HepG2 (cell line): ENCODE measurements at regions not wholly inside any gene's neighbourhood (a gene's known extent, or its start where the extent isn't known, plus 50 kb on each side); places are given as distances from the start of the nearest gene placed in this dataset.

Experiments
- ATAC-seq: fragments of 200-7000 bp; cut with Tn5 transposase; 3 replicates; pipeline ENCODE4 v1.9.1; 2020; ENCODE audit warnings: mild to moderate bottlenecking, moderate library complexity
- BruUV-seq: library from RNA; stranded (reverse); fragments of 400-500 nt; replicated peaks from 2 replicates; lab custom pipeline; 2021; lab: Mats Ljungman, UMichigan
- CTCF ChIA-PET: fragments of 300-600 bp; formaldehyde crosslinking; extraction: SDS; loops from one replicate; lab custom pipeline; 2021; ENCODE audit warnings: low total read pairs, inconsistent platforms, low intra/inter-chr PET ratio; lab: Yijun Ruan, JAX
- POLR2A ChIA-PET: fragments of 350-600 bp; sonication (Branson Sonifier 250); formaldehyde crosslinking; loops from one replicate; lab custom pipeline; 2020; ENCODE audit warnings: antibody characterized with exemption, inconsistent platforms; lab: Yijun Ruan, JAX
- DNase-seq: peaks from one replicate; pipeline ENCODE4 v3.0.0-alpha.2; 2015; ENCODE audit warnings: low spot score
- FAIRE-seq: peaks from 3 replicates; lab custom pipeline; 2011; peaks lifted over from hg19 to GRCh38; lab: Jason Lieb, UNC
- H2AFZ ChIP-seq: one replicate; pipeline ENCODE4 v1.6.1; 2011; ENCODE audit warnings: low read length, inconsistent platforms
- H3K27ac ChIP-seq: fragments of 300-600 bp; 3 replicates; pipeline ENCODE4 v1.8.0; 2011; ENCODE audit warnings: mixed run types, mild to moderate bottlenecking, mixed read lengths, low read length, inconsistent platforms; ENCODE audit not compliant: insufficient read depth; ENCODE audit errors: extremely low read length
- H3K27me3 ChIP-seq, 2 experiments: fragments of 200-600 bp in 1 of 2; 2 replicates in 1 of 2; 3 replicates in 1 of 2; pipeline versions ENCODE4 v1.6.0 to v1.8.0; 2011; ENCODE audit warnings: low read length in 2 of 2, mild to moderate bottlenecking in 2 of 2, moderate library complexity in 2 of 2, inconsistent platforms in 1 of 2; ENCODE audit not compliant: insufficient read depth in 2 of 2, control insufficient read depth in 1 of 2
- H3K36me3 ChIP-seq, 2 experiments: fragments of 200-600 bp in 1 of 2; replicated peaks in 1 of 2; 2 replicates in 1 of 2; 3 replicates in 1 of 2; pipeline versions ENCODE4 v1.5.1 to v1.8.0; 2011; ENCODE audit warnings: low read length in 2 of 2, inconsistent platforms in 1 of 2; ENCODE audit not compliant: insufficient read depth in 2 of 2, control insufficient read depth in 1 of 2
- H3K4me1 ChIP-seq: 2 replicates; pipeline ENCODE4 v1.5.1; 2012; ENCODE audit warnings: low read length, inconsistent platforms; ENCODE audit not compliant: insufficient read depth
- H3K4me2 ChIP-seq: 2 replicates; pipeline ENCODE4 v1.6.0; 2011; ENCODE audit warnings: low read depth, low read length, inconsistent platforms
- H3K4me3 ChIP-seq, 3 experiments: fragments of 200-600 bp in 1 of 3; sonication (generic), shearing (Covaris generic) in 1 of 3; replicated peaks in 1 of 3; 2 replicates each; pipeline ENCODE4 v1.5.1; 2011 to 2016; ENCODE audit warnings: low read length in 3 of 3, inconsistent platforms in 2 of 3, low read depth in 2 of 3, mild to moderate bottlenecking in 2 of 3, control low read depth in 1 of 3, mixed read lengths in 1 of 3; ENCODE audit not compliant: insufficient read depth in 1 of 3
- H3K79me2 ChIP-seq: one replicate; pipeline ENCODE4 v1.6.1; 2011; ENCODE audit warnings: low read length, inconsistent platforms; ENCODE audit not compliant: insufficient read depth
- H3K9ac ChIP-seq: 2 replicates; pipeline ENCODE4 v1.6.0; 2011; ENCODE audit warnings: mild to moderate bottlenecking, low read depth, low read length, inconsistent platforms; ENCODE audit not compliant: insufficient read depth
- H3K9me3 ChIP-seq: 2 replicates; pipeline ENCODE4 v1.5.1; 2012; ENCODE audit warnings: mild to moderate bottlenecking, low read length
- H4K20me1 ChIP-seq: 2 replicates; pipeline ENCODE4 v1.6.0; 2011; ENCODE audit warnings: inconsistent platforms, mild to moderate bottlenecking, low read length, moderate library complexity; ENCODE audit not compliant: insufficient read depth
- ATF7 ChIP-seq, 2 experiments: fragments of 450-650 bp in 1 of 2; sonication (generic) in 1 of 2; formaldehyde crosslinking in 1 of 2; IDR thresholded peaks; 2 replicates each; pipeline versions ENCODE4 v1.4.0 to v1.6.1; 2016 to 2020; ENCODE audit warnings: antibody characterized with exemption in 1 of 2, mild to moderate bottlenecking in 1 of 2, missing genetic modification reagents in 1 of 2
- DNMT1 ChIP-seq: sonication (generic); formaldehyde crosslinking; IDR thresholded peaks from 2 replicates; pipeline ENCODE4 v1.5.1; 2020; ENCODE audit warnings: mild to moderate bottlenecking, missing genetic modification reagents
- NFKB2 ChIP-seq: sonication (generic); formaldehyde crosslinking; IDR thresholded peaks from 2 replicates; pipeline ENCODE4 v1.4.0; 2020; ENCODE audit warnings: missing genetic modification reagents, borderline replicate concordance
- POLR2A ChIP-seq, 2 experiments: IDR thresholded peaks; 2 replicates each; pipeline ENCODE4 v1.6.1; 2011; ENCODE audit warnings: low read depth in 2 of 2, low read length in 2 of 2, mild to moderate bottlenecking in 1 of 2, moderate library complexity in 1 of 2; ENCODE audit not compliant: insufficient read depth in 1 of 2
- SIX4 ChIP-seq: sonication (generic); formaldehyde crosslinking; IDR thresholded peaks from 2 replicates; pipeline ENCODE4 v1.4.0; 2020; ENCODE audit warnings: missing genetic modification reagents
- ZNF101 ChIP-seq: sonication (generic); formaldehyde crosslinking; IDR thresholded peaks from 2 replicates; pipeline ENCODE4 v1.4.0; 2020; ENCODE audit warnings: mild to moderate bottlenecking, low read depth, missing genetic modification reagents, borderline replicate concordance
- ZNF20 ChIP-seq: sonication (generic); formaldehyde crosslinking; IDR thresholded peaks from 2 replicates; pipeline ENCODE4 v1.4.0; 2020; ENCODE audit warnings: mild to moderate bottlenecking, moderate library complexity, missing genetic modification reagents
- ZNF780A ChIP-seq: sonication (generic); formaldehyde crosslinking; IDR thresholded peaks from 2 replicates; pipeline ENCODE4 v1.8.0; 2022; ENCODE audit warnings: mild to moderate bottlenecking, missing genetic modification reagents, moderate library complexity
- WGBS: methylation state at CpG from one replicate; pipeline ENCODE4 v1.1.6; 2017; ENCODE audit warnings: low lambda C conversion rate; 5-methylcytosine and 5-hydroxymethylcytosine counted together
- in situ Hi-C: cut with HindIII; loops from 2 replicates; pipeline ENCODE4 v1.10.0; 2017; ENCODE audit warnings: low pct_unique_long_range_greater_than_20kb; ENCODE audit not compliant: extremely low pct_ligation_motif_present
- intact Hi-C: fragments of 100-400 bp; cut with micrococcal nuclease; formaldehyde crosslinking; loops from one replicate; pipeline ENCODE4 v1.10.0; 2022; ENCODE audit not compliant: unreplicated experiment
- TF ChIP-seq, protein P1 (sequence below): sonication (generic); formaldehyde crosslinking; IDR thresholded peaks from 2 replicates; pipeline ENCODE4 v1.5.0; 2020; ENCODE audit warnings: missing genetic modification reagents
- TF ChIP-seq, protein P2 (sequence below): sonication (generic); formaldehyde crosslinking; IDR thresholded peaks from 2 replicates; pipeline ENCODE4 v1.4.0; 2020; ENCODE audit warnings: missing genetic modification reagents

DNA sequence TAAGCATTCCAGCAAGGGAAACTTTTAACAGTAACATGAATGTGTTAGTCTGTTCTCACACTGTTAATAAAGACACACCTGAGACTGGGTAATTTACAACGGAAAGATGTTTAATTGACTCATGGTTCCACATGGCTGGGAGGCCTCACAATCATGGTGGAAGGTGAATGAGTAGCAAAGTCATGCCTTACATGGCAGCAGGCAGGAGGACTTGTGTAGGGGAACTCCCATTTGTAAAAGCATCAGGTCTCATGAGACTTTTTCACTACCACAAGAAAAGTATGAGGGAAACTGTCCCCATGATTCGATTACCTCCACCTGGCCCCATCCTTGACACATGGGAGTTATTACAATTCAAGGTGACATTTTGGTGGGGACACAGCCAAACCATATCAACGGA is 168.3 kb downstream of the PAH start (continued):
- TF ChIP-seq, protein P1, sequence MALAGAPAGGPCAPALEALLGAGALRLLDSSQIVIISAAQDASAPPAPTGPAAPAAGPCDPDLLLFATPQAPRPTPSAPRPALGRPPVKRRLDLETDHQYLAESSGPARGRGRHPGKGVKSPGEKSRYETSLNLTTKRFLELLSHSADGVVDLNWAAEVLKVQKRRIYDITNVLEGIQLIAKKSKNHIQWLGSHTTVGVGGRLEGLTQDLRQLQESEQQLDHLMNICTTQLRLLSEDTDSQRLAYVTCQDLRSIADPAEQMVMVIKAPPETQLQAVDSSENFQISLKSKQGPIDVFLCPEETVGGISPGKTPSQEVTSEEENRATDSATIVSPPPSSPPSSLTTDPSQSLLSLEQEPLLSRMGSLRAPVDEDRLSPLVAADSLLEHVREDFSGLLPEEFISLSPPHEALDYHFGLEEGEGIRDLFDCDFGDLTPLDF = no peak
- TF ChIP-seq NFKB2 (CRISPR knock-in tag) = no peak
- TF ChIP-seq POLR2A (IDR thresholded peaks at IDR 0.05; ENCODE audit: insufficient read depth in 1 of 2, low read depth in 2 of 2, low read length in 2 of 2) = no peak
- TF ChIP-seq ZNF20 (CRISPR knock-in tag) = no peak
- no peak for TF ChIP-seq ATF7 (IDR thresholded peaks at IDR 0.05)
- no peak for TF ChIP-seq ATF7 (CRISPR knock-in tag; IDR thresholded peaks at IDR 0.05)
- TF ChIP-seq SIX4 (CRISPR knock-in tag) = no peak
- TF ChIP-seq, all 625 proteins: peak for 0

DNA sequence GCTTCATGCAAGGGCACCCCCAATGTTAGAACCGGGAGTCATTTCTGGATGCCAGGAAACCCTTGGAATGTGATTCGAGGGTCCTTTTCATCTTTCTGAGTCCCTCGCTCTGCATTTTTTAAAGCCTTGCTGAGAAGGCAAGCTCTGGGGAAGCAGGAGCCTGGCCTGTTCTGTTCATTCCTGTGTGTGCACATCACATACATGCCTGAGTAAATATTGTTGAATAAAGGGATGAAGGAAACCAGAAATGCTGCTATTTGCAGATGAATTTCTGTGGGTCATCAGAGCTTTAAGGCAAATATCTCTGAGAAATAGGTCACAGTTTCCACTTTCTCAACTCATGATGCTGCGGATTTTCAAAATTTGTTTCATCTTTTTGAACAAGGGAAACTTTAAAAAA is 170.1 kb downstream of the PAH start:
- ChIA-PET CTCF (no interaction called here), POLR2A (no interaction called here)
- no peak overlapping the region for H3K27ac ChIP-seq
- H3K4me3 ChIP-seq = no peak overlapping the region
- no peaks in the 10 kb centered on the region for H3K9me3 ChIP-seq
- no peak overlapping the region for H3K4me2 ChIP-seq
- WGBS = 35% methylated on average over 4 of the region's 4 CpGs
- H3K9ac ChIP-seq = no peak overlapping the region
- DNase-seq (no peak), FAIRE-seq (no peak), ATAC-seq (no peak)
- no TSS peak for BruUV-seq
- peaks cover 0 to 2% of the 10 kb centered on the region in 2 experiments; a peak in 2 of 5 replicates for H3K27me3 ChIP-seq
- intact Hi-C loops = no loop called here
- in situ Hi-C loops = no loop called here
- H2AFZ ChIP-seq = no peak overlapping the region
- no peaks in the 10 kb centered on the region for H3K4me1 ChIP-seq
- H4K20me1 ChIP-seq = no peaks in the 10 kb centered on the region
- no peaks in the 10 kb centered on the region for H3K79me2 ChIP-seq
- no peaks in the 10 kb centered on the region for H3K36me3 ChIP-seq
- TF ChIP-seq ZNF780A = no peak
- TF ChIP-seq, protein P2, sequence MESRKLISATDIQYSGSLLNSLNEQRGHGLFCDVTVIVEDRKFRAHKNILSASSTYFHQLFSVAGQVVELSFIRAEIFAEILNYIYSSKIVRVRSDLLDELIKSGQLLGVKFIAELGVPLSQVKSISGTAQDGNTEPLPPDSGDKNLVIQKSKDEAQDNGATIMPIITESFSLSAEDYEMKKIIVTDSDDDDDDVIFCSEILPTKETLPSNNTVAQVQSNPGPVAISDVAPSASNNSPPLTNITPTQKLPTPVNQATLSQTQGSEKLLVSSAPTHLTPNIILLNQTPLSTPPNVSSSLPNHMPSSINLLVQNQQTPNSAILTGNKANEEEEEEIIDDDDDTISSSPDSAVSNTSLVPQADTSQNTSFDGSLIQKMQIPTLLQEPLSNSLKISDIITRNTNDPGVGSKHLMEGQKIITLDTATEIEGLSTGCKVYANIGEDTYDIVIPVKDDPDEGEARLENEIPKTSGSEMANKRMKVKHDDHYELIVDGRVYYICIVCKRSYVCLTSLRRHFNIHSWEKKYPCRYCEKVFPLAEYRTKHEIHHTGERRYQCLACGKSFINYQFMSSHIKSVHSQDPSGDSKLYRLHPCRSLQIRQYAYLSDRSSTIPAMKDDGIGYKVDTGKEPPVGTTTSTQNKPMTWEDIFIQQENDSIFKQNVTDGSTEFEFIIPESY (CRISPR knock-in tag) = no peak
- TF ChIP-seq DNMT1 (CRISPR knock-in tag) = no peak
- TF ChIP-seq ZNF101 (CRISPR knock-in tag) = no peak
